Kasumi-1 (cell line): ENCODE measurements at regions not wholly inside any gene's neighbourhood (a gene's known extent, or its start where the extent isn't known, plus 50 kb on each side); places are given as distances from the start of the nearest gene placed in this dataset.

Experiments
- DNase-seq, 2 experiments: peaks; one replicate each; lab custom pipeline; 2025; lab: John Stamatoyannopoulos, UW

DNA sequence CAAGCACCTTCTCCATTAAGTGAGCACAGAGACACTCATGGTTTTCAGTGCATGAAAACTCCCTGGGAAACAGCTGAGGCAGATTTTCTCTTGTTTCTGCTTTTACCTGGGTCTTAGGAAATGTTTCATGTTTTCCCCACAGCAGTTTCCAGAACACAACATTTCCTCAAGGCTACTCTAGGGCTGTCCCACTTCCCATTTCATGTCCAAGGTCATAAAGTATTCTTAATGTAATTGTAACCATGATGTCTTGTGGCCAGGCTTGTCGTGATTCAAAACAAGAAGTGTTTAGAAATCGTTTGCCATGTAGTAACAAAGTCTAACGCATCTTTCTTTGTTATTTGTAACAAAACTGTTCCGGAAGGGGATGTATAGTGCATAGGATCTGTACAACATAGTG is 83.8 kb upstream of the NRP1 start:
- no peak for DNase-seq

DNA sequence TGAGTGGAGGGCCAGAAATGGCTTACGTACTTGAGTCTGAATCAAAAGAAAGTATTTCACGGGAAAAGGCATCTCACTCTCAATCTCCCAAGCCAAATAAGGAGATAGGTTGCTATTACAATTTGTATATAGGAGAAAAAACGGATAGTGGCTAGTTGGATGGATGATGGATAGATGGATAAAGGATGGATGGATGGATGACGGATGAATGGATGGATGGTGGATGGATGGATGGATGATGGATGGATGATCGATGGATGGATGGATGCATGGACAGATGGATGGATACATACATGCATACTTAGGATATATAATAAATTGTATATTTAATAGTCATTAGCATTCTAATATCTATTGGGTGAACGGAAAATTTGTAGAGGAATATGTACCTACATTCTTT is 82.2 kb upstream of the NRP1 start:
- DNase-seq, result no peak

DNA sequence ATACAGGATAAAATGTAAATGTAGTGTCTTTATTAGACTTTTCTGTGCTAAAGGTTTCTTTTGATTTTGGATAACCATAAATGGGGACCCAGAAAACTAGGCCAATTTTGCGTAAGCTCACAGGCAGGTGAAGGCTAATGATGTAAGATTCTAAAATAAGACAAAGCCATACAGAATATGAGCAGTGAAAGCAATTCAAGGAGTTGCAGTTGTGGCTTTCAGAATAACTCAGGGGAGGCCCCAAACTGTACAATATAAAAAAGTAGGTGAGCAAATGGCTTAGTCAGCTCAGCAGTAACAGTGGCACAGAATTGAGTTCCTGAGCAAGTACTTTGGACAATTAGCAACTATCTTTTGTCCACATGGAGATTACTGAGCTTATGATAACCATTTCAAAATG is 81.7 kb upstream of the NRP1 start:
- no peak for DNase-seq

DNA sequence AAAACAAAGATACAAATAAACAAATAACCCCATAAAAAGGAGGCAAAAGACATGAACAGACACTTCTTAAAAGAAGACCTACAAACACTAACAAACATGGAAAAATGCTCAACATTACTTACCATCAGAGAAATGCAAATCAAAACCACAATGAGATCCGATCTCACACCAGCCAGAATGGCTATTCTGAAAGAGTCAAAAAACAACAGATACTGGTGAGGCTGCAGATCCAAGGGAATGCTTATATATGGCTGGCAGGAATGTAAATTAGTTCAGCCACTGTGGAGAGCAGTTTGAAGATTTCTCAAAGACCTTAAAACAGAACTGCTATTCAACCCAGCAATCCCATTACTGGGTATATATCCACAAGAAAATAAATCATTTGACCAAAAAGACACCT is 80.4 kb upstream of the NRP1 start:
- DNase-seq, result no peak

DNA sequence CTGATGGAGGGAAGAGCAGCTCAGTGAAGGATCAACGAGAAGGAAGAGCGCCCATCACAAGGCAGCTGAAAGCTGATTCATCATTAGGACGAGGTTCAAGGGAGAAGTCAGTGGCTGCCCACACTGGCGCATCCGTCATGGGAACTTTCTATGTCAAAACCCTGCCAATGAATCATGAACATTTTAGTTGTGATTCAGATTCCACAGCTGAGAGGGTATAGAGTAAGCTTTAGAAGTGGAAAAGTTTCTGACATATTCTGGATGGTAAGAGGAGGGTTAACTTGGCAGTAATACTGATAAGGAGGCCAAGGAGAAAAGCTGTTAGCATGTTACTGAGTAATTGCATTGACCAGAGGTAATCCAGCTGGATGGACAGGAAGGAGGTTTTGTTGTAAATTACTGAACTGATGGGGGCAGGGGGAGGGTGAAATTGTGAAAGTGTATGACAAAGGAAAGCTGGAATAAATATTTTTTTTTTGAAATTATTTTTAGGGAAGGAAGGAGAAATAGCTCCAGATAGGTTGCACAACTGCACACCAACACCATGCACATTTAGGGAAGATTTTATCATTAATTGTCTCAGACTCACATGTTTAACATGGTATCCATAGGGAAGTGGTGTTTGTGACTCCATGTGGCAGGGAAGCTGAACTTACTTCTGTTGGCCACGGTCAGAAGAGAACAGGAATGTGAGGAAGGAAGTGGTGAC is 78.3 kb upstream of the NRP1 start:
- peak; percentile 32 to 35 for DNase-seq

DNA sequence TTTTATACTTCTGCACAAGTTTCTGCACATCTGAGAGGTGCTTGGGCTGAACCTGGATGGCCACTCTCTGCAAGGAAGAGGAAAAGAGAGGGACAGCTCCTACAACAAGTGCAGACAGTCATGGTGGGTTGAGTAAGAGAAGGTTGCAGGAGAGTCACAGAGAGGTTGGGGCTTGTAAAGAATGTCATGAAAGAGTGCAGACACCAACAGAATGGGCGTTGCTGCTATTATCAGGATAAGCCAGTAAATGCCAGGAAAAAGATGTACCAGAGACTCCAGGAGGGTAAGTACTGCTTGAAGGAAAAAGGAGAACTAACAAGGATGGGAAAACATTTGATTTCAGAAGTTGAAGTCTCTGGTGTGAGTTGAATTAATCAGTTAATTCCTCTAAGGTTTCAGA is 77.8 kb upstream of the NRP1 start:
- DNase-seq, result no peak

DNA sequence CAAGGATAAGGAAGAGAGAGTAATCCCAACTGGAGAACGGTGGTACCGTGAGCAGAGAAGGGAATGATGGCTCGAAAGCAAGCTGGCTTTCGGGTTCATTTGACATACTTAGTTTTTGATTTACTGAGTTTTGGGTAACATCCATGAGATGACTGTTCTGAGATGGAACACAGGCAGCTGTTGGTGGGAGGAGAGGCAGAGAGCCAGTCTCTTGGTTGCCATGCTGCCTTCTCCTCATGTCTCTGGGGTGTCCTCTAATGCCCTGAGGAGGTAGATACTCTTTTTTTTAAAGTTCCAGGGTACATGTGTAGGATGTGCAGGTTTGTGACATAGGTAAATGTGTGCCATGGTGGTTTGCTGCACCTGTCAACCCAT is 76.4 kb upstream of the NRP1 start:
- no peak for DNase-seq

DNA sequence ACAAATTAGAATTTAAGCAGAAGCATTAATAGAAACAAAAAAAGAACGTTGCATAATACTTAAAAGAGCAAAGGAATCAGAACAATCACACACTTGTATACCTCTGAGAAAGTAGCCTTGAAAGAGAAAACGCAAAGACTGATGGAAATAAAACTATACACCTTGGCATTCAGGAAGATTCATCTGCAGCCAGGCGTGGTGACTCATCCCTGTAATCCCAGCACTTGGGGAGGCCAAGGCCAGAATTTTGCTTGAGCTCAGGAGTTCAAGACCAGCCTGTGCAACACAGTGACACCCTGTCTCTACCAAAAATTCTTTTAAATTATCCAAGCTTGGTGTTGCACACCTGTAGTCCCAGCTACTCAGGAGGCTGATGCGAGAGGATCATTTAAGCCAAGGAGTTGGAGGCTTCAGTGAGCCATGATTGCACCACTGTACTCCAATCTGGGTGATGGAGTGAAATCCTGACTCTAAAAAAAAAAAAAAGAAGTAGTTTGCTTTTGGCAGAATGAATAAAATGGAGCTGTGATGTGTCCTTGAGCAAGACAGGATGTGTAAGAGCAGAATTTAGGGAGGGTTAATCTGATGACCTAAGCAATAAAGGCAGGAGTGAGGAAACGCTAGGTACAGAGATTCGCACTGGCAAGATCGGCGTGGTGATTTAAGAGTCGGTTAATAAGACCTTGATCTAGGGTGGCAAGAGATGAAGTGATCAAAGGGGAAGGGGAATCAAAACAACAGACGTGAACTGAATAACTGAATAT is 75.8 kb upstream of the NRP1 start:
- DNase-seq, result no peak

DNA sequence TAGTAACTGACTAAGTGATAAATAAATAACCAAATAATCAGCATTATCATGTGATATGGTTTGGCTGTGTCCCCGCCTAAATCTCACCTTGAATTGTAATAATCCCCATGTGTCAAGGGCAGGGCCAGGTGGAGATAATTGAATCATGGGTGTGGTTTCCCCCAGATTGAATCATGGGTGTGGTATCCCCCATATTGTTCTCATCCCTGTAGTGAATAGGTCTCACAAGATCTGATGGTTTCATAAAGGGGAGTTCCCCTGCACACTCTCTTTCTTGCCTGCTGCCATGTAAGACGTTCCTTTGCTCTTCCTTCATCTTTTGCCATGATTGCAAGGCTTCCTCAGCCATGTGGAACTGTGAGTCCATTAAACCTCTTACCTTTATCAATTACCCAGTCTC is 72.1 kb upstream of the NRP1 start:
- DNase-seq, result no peak

DNA sequence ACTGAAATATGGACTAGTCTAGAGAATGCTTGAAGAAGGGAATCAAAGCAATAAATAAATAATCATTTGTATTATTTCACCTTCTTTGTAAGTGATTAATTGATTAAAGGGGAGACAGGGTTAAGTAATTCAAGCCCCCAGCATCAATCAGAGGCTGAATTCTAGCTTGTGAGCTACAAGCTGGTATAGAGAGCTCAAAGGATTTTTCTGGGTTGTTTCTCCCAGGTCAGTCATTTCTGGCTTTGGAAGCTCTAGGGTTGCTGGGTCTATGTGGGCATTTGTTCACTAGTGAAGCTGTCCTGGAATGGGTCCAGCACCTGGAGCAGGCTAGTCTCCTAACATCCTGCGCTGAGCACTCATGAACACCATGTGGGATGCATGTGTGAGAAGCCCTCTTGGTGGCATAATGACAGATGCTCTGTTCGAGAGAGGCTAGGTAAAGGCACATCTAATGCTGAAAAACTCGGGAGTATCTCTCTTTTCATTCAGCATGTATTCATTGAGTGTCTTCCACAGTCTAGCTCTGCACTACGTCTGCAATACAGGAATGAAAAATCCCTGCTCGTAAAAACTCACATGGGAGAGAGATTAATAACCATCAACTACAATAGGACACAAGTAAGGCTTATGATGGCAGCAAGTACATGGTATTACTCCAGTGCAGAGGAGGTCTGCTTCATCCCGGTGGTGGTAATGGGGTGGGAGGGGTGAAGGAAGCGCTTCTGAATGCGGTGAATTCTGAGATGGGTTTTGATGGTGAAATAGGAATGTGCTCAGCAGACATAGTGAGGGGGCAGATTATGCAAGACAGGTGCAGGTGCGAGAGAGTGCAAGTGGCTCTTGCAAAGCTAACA is 68.0 kb upstream of the NRP1 start:
- DNase-seq, result no peak

DNA sequence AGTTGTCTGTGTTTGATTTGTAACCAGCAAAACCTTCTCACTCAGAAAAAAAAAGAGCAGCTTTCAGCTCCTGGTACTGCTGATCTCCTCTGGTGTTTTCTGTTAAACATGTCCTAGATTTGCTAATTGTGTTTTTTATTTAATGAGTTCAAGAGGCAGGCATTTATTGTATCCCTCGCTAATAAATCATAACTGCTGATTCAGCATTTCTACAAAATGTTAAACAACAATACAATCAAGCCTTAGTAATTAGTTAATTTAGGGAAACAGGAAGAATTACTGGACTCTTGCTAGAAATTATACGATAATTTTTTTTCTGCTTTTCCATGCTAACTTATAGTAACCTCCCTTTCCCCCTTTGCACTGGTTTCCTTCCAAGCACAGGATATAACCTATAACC is 66.8 kb upstream of the NRP1 start:
- DNase-seq, result no peak

DNA sequence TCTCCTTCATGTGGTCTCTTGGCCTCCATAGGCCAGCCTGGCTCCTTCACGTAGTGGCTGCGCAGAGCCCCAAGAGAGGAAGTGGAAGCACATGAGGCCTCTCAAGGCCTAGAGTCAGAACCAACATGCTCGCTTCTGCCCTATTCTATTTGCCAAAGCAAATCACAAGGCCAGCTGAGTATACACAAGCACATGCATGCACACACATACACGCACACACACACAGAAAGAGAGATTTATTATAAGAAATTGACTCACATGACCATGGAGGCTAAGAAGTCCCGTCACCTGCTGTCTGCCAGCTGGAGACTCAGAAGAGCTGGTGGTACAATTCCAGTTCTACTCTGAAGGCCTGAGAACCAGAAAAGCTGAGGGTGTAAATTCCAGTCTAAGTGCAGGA is 64.3 kb upstream of the NRP1 start:
- DNase-seq, result no peak

DNA sequence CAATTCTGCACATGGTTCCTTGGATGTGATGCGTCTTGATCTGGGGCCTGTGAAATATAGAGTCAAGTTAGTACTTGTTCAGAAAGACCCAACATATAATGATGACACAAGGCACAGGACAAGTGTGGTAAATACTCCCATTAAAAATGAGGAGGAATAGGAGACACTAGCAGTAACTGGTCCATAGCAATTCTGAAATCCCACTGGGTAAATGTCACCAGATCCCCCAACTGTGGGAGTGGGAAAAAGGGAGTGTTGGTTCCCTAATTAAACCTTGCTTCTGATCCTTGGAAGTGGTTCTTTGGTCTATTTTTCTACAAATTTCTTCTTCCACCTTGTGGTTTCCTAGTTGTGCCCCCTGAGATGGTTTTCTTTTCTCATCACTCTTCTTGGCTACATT is 62.5 kb upstream of the NRP1 start:
- no peak for DNase-seq

DNA sequence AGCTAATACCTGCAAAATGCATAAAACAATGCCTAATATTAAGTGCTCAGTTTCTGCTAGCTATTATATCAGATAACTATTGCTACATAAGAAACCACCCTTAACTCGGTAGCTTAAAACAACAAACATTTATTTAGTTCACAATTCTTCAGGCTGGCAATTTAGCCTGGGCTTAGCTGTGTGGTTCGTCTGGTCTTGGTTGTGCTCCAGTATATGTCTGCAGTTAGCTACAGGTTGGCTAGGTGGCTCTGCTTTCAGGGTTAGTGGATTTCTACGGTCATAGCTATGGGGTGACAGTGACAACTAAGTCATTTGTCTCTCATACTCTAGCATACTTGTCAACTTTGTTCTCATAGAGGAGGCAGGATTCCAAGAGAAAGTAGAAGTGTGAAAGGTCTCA is 61.8 kb upstream of the NRP1 start:
- DNase-seq, result no peak

DNA sequence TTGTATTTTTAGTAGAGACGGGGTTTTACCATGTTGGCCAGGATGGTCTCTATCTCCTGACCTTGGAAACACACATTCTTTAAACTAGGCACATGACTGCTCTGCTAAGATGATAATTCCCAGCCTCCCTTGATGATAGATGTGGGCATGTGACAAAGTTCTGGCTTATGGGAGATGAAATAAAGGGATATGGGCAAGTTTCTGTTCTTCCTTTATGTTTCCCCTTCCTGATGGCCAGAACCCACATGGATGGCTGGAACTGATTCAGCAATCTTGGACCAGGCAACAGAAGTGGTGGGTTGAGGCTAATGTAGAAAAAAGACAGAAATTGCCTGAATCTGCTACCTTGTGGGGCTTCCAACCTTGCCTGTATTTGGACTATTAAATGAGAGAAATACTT is 60.7 kb upstream of the NRP1 start:
- DNase-seq, result no peak

DNA sequence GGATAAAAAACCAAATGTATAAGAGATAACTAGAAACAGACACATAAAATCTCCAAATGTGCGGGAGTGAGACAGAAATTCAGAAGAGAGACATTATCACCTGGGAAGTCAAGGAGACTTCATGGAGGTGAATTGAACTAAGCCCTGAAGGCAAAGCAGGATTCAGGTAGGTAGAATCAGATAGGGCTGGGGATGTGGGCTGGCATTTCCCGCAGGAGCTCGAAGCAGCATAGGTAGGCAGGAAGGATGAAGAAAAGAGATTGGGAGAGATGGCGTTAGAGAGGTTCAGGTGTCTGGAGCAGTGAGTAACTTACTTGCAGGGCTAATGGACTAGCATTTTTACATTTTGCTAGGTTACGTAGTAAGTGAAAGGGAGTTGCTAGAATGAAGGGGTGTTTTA is 58.2 kb upstream of the NRP1 start:
- no peak for DNase-seq

DNA sequence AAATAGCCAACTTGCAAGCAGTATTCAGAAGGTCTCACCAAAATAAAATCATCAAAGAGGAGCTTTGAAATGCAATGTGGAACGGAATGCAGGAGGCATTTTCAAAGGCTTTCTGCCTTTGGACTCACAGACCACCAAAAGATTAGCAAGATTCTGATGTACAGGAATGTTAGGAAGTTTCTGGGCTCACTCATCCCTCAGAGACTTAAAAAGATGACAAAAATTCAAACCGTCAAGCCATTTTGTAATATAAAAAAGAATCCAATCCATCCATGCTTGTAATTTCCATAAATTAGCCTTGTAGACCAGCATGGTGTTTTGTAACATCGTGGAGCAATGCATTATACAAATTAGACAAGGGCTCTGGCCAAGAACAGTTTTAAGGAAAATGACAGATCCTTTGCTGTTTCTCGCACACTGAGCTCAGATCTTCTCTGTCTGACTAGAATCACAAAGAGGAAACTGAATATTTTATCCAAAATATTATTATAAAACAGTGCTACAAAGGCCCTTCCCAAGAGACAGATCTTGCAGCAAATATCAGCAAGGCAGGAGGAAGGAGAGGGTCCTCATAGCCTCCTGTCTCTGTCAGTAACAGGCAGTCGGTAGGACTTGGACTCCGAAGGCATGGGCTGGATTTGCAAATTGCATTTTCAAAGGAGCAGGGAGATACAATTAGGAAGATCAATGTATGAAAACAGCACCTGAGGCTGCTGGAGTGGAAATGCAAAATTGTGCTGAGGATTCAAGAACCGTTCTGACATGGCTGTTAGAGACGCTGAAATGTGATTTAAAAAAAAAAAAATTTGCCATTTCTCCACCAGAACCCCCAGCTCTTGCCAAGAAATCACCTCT is 57.4 kb upstream of the NRP1 start:
- no peak for DNase-seq

DNA sequence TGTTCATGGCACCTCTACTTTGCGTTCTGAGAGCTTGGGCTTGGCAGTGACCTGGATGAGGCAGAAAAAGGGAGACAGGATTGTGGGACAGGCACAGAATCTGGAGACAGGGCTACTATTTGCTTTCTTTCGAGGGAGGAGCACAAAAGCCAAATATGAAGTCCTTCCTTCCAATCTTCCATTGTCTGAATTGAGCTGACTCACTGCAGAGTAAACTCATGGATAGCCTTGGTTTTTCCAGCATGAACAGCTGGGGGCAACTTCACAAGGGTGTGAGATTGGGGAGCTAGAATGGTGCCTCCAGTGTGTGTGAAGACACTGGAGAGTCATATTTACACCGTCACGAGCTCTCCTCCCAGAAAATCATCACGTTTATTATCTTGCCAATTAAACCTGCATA is 55.6 kb upstream of the NRP1 start:
- DNase-seq, result no peak

DNA sequence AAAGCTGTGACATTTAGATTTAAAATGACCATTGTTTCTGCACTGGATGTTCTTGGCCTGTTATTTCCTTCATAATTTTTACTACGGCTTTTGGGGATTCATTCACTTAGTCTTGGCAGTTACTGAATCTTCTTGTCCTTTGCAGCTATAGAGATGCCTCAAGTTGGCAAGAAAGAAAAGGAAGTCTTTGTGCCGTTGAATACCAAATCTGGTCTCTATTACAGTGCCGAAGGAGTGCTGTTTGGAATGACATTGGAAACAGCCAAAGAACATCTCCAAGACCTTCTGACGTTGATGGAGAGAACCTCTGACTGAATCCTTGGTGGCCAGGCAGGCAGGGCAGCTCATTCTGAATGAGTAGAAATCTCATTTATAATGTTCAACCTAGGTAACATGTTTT is 54.3 kb upstream of the NRP1 start:
- no peak for DNase-seq

DNA sequence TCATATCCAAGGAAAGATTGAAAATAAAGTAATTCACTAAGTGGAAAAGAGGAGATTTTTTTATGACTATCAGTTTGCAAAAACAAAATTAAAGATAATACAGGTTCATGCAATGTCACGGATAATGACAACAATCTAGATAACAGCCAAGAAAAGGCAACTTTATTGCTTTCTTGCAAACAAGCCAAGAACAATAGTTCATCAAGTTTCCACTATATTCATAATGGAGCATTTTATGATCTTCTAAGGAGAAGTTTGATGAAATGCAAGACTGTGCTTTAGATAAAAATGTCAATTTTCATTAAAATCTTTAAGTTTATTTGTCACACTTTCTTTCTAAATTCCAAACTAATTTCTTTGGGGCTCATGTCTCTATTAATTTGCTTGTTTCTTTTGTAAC is 53.9 kb upstream of the NRP1 start:
- no peak for DNase-seq

DNA sequence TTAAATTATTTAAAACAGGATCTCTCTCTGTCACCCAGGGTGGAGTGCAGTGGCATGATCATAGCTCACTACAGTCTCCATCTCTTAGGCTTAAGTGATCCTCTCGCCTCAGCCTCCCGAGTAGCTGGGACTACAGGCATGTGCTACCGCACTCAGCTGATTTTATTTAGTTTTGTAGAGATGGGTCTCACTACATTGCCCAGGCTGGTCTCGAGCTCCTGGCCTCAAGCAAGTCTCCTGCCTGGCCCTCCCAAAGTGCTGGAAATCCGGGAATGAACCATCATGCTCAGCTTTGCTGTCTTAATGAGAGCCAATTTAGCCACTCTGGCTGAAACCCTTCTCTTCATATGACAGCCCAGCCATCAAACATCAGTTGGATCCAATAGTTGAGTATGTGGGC is 53.3 kb upstream of the NRP1 start:
- no peak for DNase-seq

DNA sequence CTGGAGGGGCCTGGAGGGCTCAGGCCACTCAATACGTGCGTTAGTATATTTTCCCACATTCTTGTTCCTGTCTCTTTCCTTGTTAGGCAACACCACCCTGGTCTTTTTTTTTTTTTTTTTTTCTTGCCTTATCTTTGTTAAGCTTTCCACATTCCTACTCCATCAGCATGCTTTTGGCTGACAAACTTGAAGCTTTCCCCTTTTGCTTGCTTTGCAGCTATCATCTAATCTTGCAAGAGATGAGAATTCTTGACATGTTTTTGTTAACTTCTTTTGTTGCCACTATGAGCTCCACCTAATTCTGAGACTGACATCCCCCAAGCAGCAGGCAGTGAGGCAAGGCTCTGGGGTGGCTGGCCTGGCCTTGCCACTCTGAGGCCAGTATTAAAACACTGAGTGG is 52.5 kb upstream of the NRP1 start:
- DNase-seq, result no peak
